Upper lobe of right lung (tissue), 1 donor: ENCODE measurements at regions not wholly inside any gene's neighbourhood (a gene's known extent, or its start where the extent isn't known, plus 50 kb on each side); places are given as distances from the start of the nearest gene placed in this dataset.
"Not testable (repeated sequence)": the region's sequence is repeated elsewhere in the genome, so short reads cannot be mapped to it uniquely, and the experiment has no call there.

Source experiments
- ATAC-seq: fragments of 200-7000 bp; cut with Tn5 transposase; one replicate; pipeline ENCODE4 v1.9.1; 2020; ENCODE audit warnings: mild to moderate bottlenecking, moderate library complexity
- DNase-seq: peaks from one replicate; pipeline ENCODE4 v3.0.0-alpha.2; 2020
- H3K27ac ChIP-seq: fragments of 200-600 bp; one replicate; pipeline ENCODE4 v1.8.0; 2022
- H3K27me3 ChIP-seq: fragments of 200-600 bp; one replicate; pipeline ENCODE4 v1.8.0; 2022; ENCODE audit warnings: mild to moderate bottlenecking
- H3K36me3 ChIP-seq: fragments of 200-600 bp; one replicate; pipeline ENCODE4 v1.8.0; 2022
- H3K4me1 ChIP-seq: fragments of 200-600 bp; one replicate; pipeline ENCODE4 v1.8.0; 2022
- H3K4me3 ChIP-seq: fragments of 200-600 bp; one replicate; pipeline ENCODE4 v1.8.0; 2022; ENCODE audit warnings: mild to moderate bottlenecking
- H3K9me3 ChIP-seq: fragments of 200-600 bp; one replicate; pipeline ENCODE4 v1.8.0; 2022
- intact Hi-C: fragments of 100-400 bp; cut with DNase I; formaldehyde crosslinking; loops from one replicate; pipeline ENCODE4 v1.11.0; 2022
- TF ChIP-seq, protein P1 (sequence below): fragments of 200-600 bp; IDR thresholded peaks from one replicate; pipeline ENCODE4 v1.8.0; 2022; ENCODE audit warnings: antibody characterized with exemption
- donor health status: DM: no; HTN: yes; CAD: no; lungs with severe emphysema.

DNA sequence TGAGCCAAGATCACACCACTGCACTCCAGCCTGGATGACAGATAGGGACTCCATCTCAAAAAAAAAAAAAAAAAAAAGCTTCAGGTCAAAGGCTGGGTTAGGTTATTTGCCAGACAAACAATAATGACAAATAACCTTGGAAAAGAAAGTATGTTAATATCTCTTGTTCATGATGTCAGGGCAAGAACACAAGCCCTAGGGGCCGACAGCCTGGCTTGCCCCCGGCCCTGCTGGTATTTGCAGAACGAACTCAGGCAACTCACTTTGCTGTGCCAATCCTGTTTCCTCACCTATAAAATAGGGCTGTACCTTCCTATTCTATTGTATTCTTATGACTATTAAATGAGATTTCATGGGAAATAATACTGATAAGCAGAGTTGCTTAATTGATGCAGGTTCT lies 75.4 kb upstream of the CDC42EP3 start:
- TF ChIP-seq, protein P1, sequence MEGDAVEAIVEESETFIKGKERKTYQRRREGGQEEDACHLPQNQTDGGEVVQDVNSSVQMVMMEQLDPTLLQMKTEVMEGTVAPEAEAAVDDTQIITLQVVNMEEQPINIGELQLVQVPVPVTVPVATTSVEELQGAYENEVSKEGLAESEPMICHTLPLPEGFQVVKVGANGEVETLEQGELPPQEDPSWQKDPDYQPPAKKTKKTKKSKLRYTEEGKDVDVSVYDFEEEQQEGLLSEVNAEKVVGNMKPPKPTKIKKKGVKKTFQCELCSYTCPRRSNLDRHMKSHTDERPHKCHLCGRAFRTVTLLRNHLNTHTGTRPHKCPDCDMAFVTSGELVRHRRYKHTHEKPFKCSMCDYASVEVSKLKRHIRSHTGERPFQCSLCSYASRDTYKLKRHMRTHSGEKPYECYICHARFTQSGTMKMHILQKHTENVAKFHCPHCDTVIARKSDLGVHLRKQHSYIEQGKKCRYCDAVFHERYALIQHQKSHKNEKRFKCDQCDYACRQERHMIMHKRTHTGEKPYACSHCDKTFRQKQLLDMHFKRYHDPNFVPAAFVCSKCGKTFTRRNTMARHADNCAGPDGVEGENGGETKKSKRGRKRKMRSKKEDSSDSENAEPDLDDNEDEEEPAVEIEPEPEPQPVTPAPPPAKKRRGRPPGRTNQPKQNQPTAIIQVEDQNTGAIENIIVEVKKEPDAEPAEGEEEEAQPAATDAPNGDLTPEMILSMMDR = no peak
- DNase-seq (no peak), ATAC-seq (no peak)
- intact Hi-C loops = no loop called here
- Histone ChIP-seq H3K4me3 (no peak overlapping the region), H3K27ac (no peak overlapping the region), H3K36me3 (no peaks in the 10 kb centered on the region), H3K27me3 (no peaks in the 10 kb centered on the region), H3K4me1 (no peaks in the 10 kb centered on the region), H3K9me3 (no peaks in the 10 kb centered on the region)

DNA sequence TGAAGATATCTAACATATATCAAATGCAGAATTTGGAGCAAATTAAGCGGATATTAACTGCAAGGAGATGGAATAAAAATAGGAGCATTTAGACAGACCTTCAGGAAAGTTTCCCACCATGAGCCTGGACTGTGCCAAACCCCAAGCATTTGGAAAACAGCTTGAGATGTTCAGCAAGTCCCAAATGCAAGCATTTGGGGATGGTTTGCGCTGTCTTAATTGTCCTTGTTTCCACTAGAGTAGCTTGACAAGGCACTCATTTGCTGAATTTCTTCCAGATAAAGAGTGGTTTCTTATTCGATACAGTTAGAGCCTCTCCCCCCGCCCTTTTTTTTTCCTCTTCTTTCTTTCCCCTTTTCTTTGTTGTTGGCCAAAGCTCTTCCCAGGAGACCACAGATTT lies 77.1 kb upstream of the CDC42EP3 start:
- no peaks in the 10 kb centered on the region for H3K36me3 ChIP-seq
- no peak overlapping the region for H3K4me3 ChIP-seq
- H3K27me3 ChIP-seq = no peaks in the 10 kb centered on the region
- intact Hi-C loops = no loop called here
- H3K27ac ChIP-seq = no peak overlapping the region
- ATAC-seq (no peak), DNase-seq (no peak)
- TF ChIP-seq, protein P1 = no peak
- H3K9me3 ChIP-seq = no peaks in the 10 kb centered on the region
- H3K4me1 ChIP-seq = no peaks in the 10 kb centered on the region

DNA sequence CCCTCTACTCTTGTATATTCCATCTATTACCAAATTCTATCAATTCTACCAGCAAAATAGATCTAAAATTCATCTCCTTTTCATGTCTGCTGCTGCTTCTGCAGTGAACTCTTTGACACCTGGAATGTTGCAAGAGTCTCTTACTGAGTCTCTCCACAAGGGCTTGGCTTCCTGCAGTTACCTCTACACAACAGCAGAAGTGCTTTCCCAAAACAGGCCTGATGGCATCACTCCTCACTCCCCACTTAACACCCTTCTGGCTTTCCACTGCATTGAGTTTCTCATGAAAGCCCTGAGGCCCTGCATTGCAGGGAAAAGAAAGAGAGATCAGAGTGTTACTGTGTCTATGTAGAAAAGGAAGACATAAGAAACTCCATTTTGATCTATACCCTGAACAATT lies 78.8 kb upstream of the CDC42EP3 start:
- H3K27ac ChIP-seq, H3K4me3 ChIP-seq, DNase-seq, H3K9me3 ChIP-seq, H3K4me1 ChIP-seq, H3K36me3 ChIP-seq, H3K27me3 ChIP-seq, intact Hi-C loops: not testable (repeated sequence)
- ATAC-seq = peak; percentile 88

DNA sequence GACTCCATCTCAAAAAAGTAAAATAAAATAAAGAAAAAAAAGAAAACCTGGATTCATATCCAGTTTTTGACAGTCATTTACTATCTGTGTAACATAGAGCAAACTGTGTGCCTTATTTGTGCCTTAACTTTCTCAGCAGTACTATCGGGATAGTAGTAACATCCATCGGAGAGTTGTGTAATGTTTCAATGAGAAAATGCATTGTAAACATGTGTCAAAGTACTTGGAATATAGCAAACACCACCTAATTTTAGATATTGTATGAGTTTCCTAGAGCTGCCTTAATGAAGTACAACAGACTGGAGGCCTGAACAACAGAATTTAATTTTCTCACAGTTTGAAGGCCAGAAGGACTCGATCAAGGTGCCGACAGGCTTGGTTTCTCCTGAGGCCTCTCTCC lies 81.3 kb upstream of the CDC42EP3 start:
- no peak overlapping the region for H3K27ac ChIP-seq
- H3K36me3 ChIP-seq = no peaks in the 10 kb centered on the region
- no peaks in the 10 kb centered on the region for H3K4me1 ChIP-seq
- H3K27me3 ChIP-seq = no peaks in the 10 kb centered on the region
- DNase-seq = no peak
- intact Hi-C loops = no loop called here
- no peak for ATAC-seq
- TF ChIP-seq, protein P1 = no peak
- H3K4me3 ChIP-seq = no peak overlapping the region
- H3K9me3 ChIP-seq = no peaks in the 10 kb centered on the region

DNA sequence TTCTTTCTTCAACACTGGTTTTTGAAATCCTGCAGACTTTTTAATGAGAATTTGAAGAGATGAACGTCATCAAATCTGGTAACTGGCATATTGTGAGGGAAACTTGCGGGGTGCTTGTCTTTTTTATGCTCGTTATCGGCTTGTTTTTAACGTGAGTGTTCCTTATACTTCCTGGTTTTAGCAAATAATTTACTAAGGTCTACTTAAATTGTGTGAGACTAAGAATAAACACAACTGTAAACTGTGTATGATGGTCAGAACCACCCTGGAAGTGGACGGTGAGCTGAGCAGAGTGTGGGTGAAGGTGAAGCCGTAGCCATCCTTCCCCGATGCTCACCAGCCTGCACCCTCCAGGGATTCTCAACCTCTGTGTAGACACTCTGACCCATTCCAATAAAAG lies 82.3 kb upstream of the CDC42EP3 start:
- H3K9me3 ChIP-seq = no peaks in the 10 kb centered on the region
- TF ChIP-seq, protein P1 = no peak
- no peak overlapping the region for H3K27ac ChIP-seq
- H3K4me1 ChIP-seq = no peaks in the 10 kb centered on the region
- no peaks in the 10 kb centered on the region for H3K36me3 ChIP-seq
- ATAC-seq = no peak
- no peaks in the 10 kb centered on the region for H3K27me3 ChIP-seq
- H3K4me3 ChIP-seq = no peak overlapping the region
- intact Hi-C loops = no loop called here
- DNase-seq = no peak

DNA sequence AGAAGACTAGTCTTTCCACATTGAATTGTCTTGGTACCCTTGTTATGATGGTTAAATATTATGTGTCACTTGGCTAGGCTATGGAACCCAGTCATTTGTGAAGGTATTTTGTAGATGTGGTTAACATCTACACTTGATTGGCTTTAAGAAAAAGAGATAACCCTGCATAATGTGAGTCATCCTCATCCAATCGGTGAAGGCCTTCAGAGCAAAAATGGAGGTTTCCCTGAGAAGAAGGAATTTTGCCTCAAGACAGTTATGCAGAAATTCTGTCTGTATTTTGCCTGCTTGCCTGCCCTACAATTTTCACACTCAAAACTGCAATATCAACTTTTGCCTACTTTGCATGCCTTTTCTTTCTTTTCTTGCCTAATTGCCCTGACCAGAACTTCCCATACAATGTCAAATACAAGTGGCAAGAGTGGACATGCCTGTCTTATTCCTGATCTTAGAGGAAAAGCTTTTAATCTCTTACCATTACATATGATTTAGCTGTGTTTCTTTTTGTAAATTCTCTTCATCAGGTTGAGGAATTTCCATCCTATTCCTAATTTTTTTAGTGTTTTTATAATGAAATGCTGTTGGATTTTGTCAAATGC lies 84.6 kb upstream of the CDC42EP3 start:
- H3K9me3 ChIP-seq = not testable (repeated sequence)

DNA sequence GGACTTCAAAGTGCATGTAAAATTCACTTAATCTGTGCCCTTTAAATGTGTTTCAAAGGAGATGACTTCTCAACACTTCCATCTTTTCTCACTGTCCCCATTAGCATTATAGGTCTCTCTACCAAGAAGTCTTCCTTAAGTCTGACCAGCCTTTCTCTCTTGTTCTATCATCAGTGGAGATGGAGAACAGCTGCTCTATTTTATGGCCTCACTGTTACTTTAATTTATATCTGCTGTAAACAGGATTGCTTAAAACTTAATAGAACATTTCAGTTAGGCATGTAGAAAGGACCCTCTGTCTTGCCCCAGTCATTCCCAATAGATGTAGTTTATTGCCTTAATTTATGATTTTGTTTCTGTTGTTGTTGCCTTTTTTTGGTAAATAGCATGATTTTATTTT lies 86.0 kb upstream of the CDC42EP3 start:
- H3K4me1 ChIP-seq, DNase-seq, H3K9me3 ChIP-seq, H3K36me3 ChIP-seq, ATAC-seq, intact Hi-C loops, H3K27ac ChIP-seq, H3K27me3 ChIP-seq, H3K4me3 ChIP-seq: not testable (repeated sequence)

More for the DNA sequence above, 84.6 kb upstream of the CDC42EP3 start:
- ATAC-seq, H3K27me3 ChIP-seq, DNase-seq, H3K4me1 ChIP-seq, H3K27ac ChIP-seq, intact Hi-C loops, H3K4me3 ChIP-seq, H3K36me3 ChIP-seq: not testable (repeated sequence)

DNA sequence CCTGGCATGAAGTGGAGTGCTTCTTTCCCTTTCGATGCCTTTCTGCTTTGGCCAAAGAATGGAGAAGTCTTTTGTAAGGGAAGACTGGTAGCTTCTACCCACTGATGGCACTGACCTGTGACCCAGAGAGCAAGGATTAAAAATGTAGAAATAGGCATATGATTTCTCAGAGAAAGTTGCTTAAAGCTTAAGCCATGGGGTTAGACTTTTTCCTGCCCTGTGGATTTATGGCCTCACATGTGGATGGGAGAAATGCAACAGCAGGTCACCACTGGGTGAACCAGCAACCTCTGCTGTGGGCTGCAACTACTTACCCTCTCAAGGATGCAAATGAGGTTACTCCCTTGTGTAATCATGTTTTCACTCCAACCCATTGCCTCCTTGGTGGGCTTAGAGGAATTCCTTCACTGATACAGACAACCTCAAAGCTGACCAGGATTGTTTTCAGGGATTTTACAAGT lies 86.7 kb upstream of the CDC42EP3 start:
- H3K9me3 ChIP-seq, H3K36me3 ChIP-seq, H3K4me3 ChIP-seq, H3K27ac ChIP-seq, DNase-seq, intact Hi-C loops, H3K27me3 ChIP-seq, H3K4me1 ChIP-seq: not testable (repeated sequence)
- peak; percentile 82 for ATAC-seq

DNA sequence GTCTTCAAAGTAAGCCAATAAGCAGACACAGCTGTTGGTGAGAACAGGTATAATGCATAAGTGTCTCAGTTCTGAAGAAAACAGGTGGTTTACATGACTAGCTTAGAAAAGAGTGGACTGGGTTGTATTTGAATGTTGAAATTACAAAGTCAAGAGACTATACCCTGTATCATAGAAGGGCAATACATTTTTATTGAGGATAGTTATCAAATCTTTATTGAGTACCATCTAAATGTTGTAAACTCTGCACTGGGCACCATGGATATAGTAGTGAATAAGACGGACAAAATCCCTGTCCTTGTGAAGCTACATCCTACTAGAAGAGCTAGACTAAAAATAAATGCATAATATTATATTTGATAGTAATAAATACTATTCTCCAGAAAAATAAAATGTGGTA lies 88.5 kb upstream of the CDC42EP3 start:
- DNase-seq, H3K9me3 ChIP-seq, H3K27ac ChIP-seq, ATAC-seq, intact Hi-C loops, H3K4me3 ChIP-seq, H3K27me3 ChIP-seq, H3K36me3 ChIP-seq, H3K4me1 ChIP-seq: not testable (repeated sequence)
